ENCODE measurements at regions not wholly inside any gene's neighbourhood (a gene's known extent, or its start where the extent isn't known, plus 50 kb on each side); places are given as distances from the start of the nearest gene placed in this dataset.
A peak's percentile ranks its signal among the peaks of the same experiment; 100 is the strongest.

GRCh38 chr10:29900865-29901264 is 158.5 kb downstream of the JCAD start:
- no peak for TF ChIP-seq CTCF (IDR thresholded peaks at IDR 0.05)
- ATAC-seq (ENCODE audit: low FRiP score) (no peak), DNase-seq (ENCODE audit: low spot score) (no peak)

GRCh38 chr10:29897999-29898716 is 161.2 kb downstream of the JCAD start:
- ATAC-seq (ENCODE audit: low FRiP score) = no peak
- no peak for TF ChIP-seq CTCF (IDR thresholded peaks at IDR 0.05)
- DNase-seq (ENCODE audit: low spot score) = no peak

- ATAC-seq (ENCODE audit: low FRiP score) (no peak), DNase-seq (ENCODE audit: low spot score) (no peak)
- TF ChIP-seq CTCF (IDR thresholded peaks at IDR 0.05) = no peak
These were observed 162.0 kb downstream of the JCAD start for GRCh38 chr10:29897430-29897829.

GRCh38 chr10:29896053-29896452 is 163.3 kb downstream of the JCAD start:
- TF ChIP-seq CTCF (IDR thresholded peaks at IDR 0.05) = no peak
- DNase-seq (ENCODE audit: low spot score) (no peak), ATAC-seq (ENCODE audit: low FRiP score) (no peak)

DNA sequence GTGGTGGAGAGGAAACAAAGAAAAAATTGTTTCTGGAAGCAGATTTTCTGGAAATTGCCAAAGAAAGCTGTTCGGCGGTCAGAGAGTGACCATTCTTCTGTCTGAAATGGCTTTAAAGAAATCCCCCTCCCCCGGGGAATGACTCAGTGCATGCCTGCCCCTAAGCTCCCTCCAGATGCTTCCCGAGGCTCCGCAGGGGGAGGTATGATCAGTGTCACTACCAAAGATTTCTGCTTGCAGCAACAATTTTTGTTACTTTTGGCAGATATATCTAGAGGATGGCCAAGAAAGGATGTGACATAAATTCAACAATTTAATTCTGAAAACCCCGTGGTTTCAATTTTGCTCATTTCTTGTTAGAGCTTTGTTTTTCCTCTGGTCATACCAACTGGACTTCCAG is 163.9 kb downstream of the JCAD start:
- peak; percentile 67 for ATAC-seq (ENCODE audit: low FRiP score)
- DNase-seq (ENCODE audit: low spot score) = no peak
- TF ChIP-seq CTCF (IDR thresholded peaks at IDR 0.05) = no peak

DNA sequence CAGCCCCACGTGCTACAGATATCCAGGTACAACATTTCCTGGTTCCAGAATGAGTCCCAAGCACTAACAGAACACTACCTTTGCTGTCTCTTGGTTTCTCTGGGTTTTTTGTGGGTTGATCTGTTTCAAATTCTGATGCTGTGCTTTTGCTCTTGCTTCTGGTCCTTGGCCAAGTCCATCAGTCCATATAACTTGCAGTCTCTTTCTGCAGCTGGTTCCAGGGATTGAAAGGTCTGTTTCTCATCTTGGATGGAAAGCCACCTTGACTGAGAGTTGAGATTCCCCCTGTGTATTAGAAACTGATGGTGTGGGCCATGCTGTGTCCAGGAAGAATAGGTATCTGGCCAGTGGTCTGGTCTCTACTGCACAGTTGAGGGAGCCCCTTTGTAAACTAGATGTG is 171.1 kb downstream of the JCAD start:
- DNase-seq (ENCODE audit: low spot score) (no peak), ATAC-seq (ENCODE audit: low FRiP score) (no peak)
- TF ChIP-seq CTCF (IDR thresholded peaks at IDR 0.05) = no peak

DNA sequence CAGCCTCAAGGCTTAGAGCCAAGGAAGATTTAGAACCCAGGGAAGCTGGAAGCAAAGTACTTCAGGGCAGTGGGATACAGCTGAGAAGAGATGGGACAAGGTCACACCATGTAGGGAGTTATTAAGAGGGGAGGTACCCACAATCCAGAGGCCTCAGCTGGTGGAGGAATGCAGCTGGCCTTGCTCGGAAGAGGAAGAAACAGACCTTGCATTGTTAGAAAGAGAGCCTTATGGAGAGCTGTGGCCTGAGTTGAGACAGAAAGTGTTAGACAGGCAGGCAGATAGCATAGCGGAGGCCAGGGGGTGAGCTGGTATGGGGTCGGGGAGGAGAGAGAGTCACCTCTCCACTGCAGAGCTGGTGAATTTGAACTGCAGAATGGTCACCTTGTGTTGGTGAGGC is 173.1 kb downstream of the JCAD start:
- no peak for TF ChIP-seq CTCF (IDR thresholded peaks at IDR 0.05)
- no peak for DNase-seq (ENCODE audit: low spot score)
- no peak for ATAC-seq (ENCODE audit: low FRiP score)
